ENCODE measurements at regions not wholly inside any gene's neighbourhood (a gene's known extent, or its start where the extent isn't known, plus 50 kb on each side); places are given as distances from the start of the nearest gene placed in this dataset.

DNA sequence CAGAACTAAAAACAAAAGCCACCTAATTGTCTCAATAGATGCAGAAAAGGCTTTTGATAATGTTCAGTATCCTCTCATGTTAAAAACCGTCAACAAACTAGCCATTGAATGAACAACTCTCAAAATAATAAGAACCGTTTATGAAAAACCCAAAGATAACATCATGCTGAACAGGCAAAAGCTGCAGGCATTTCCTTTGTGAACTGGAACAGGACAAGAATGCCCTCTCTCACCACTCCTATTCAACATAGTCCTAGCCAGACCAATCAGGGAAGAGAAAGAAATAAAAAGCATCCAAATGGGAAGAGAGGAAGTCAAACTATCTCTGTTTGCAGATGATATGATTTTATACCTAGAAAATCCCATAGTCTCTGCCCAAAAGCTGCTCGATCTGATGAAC is 179.6 kb upstream of the EDNRB start:
- Histone ChIP-seq H3K9me2 (ENCODE audit: insufficient read depth) (peaks cover 4% of the 10 kb centered on the region; the same call in 1 of the 2 replicates), H3K4me2 (no peak overlapping the region), H3K4me3 (no peak overlapping the region), H3K27me3 (ENCODE audit: insufficient read depth) (no peaks in the 10 kb centered on the region), H3F3A (replicated peaks; ENCODE audit: low read depth) (no peaks in the 10 kb centered on the region), H3K27ac (ENCODE audit: low read depth) (no peak overlapping the region), H3K36me3 (ENCODE audit: insufficient read depth) (no peaks in the 10 kb centered on the region), H2AFZ (peak overlapping the region; percentile 76), H4K20me1 (replicated peaks; ENCODE audit: insufficient read depth) (no peaks in the 10 kb centered on the region), H3K4me1 (ENCODE audit: insufficient read depth) (no peaks in the 10 kb centered on the region), H3K79me2 (replicated peaks; ENCODE audit: insufficient read depth) (no peaks in the 10 kb centered on the region)
- Mint-ChIP-seq H3K27me3 (ENCODE audit: insufficient read depth, low read depth, poor library complexity) (no peaks in the 10 kb centered on the region), H3K4me3 (no peak overlapping the region), H3K4me1 (no peaks in the 10 kb centered on the region), H3K36me3 (ENCODE audit: low read depth) (no peaks in the 10 kb centered on the region), H3K9me3 (no peaks in the 10 kb centered on the region), H3K27ac (no peak overlapping the region)
- no peak for TF ChIP-seq NANOG (IDR thresholded peaks at IDR 0.05; ENCODE audit: borderline replicate concordance)
- no peak for TF ChIP-seq ZNF114 (CRISPR knock-in tag; IDR thresholded peaks at IDR 0.05)
- no peak for TF ChIP-seq CTCF (conservative IDR thresholded peaks at IDR 0.05; ENCODE audit: low read depth in 2 of 2)
- TF ChIP-seq, protein P1, sequence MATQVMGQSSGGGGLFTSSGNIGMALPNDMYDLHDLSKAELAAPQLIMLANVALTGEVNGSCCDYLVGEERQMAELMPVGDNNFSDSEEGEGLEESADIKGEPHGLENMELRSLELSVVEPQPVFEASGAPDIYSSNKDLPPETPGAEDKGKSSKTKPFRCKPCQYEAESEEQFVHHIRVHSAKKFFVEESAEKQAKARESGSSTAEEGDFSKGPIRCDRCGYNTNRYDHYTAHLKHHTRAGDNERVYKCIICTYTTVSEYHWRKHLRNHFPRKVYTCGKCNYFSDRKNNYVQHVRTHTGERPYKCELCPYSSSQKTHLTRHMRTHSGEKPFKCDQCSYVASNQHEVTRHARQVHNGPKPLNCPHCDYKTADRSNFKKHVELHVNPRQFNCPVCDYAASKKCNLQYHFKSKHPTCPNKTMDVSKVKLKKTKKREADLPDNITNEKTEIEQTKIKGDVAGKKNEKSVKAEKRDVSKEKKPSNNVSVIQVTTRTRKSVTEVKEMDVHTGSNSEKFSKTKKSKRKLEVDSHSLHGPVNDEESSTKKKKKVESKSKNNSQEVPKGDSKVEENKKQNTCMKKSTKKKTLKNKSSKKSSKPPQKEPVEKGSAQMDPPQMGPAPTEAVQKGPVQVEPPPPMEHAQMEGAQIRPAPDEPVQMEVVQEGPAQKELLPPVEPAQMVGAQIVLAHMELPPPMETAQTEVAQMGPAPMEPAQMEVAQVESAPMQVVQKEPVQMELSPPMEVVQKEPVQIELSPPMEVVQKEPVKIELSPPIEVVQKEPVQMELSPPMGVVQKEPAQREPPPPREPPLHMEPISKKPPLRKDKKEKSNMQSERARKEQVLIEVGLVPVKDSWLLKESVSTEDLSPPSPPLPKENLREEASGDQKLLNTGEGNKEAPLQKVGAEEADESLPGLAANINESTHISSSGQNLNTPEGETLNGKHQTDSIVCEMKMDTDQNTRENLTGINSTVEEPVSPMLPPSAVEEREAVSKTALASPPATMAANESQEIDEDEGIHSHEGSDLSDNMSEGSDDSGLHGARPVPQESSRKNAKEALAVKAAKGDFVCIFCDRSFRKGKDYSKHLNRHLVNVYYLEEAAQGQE (IDR thresholded peaks at IDR 0.05; ENCODE audit: unreplicated experiment) = no peak
- TF ChIP-seq POLR2AphosphoS5 (IDR thresholded peaks at IDR 0.05; ENCODE audit: low read depth) = no peak
- no peak for TF ChIP-seq EZH2 (IDR thresholded peaks at IDR 0.05; ENCODE audit: low read depth, unreplicated experiment)
- TF ChIP-seq ZNF331 (CRISPR knock-in tag; IDR thresholded peaks at IDR 0.05; ENCODE audit: low read depth) = no peak
- TF ChIP-seq CREB1 (CRISPR knock-in tag; IDR thresholded peaks at IDR 0.05; ENCODE audit: low read depth) = no peak
- TF ChIP-seq, protein P2, sequence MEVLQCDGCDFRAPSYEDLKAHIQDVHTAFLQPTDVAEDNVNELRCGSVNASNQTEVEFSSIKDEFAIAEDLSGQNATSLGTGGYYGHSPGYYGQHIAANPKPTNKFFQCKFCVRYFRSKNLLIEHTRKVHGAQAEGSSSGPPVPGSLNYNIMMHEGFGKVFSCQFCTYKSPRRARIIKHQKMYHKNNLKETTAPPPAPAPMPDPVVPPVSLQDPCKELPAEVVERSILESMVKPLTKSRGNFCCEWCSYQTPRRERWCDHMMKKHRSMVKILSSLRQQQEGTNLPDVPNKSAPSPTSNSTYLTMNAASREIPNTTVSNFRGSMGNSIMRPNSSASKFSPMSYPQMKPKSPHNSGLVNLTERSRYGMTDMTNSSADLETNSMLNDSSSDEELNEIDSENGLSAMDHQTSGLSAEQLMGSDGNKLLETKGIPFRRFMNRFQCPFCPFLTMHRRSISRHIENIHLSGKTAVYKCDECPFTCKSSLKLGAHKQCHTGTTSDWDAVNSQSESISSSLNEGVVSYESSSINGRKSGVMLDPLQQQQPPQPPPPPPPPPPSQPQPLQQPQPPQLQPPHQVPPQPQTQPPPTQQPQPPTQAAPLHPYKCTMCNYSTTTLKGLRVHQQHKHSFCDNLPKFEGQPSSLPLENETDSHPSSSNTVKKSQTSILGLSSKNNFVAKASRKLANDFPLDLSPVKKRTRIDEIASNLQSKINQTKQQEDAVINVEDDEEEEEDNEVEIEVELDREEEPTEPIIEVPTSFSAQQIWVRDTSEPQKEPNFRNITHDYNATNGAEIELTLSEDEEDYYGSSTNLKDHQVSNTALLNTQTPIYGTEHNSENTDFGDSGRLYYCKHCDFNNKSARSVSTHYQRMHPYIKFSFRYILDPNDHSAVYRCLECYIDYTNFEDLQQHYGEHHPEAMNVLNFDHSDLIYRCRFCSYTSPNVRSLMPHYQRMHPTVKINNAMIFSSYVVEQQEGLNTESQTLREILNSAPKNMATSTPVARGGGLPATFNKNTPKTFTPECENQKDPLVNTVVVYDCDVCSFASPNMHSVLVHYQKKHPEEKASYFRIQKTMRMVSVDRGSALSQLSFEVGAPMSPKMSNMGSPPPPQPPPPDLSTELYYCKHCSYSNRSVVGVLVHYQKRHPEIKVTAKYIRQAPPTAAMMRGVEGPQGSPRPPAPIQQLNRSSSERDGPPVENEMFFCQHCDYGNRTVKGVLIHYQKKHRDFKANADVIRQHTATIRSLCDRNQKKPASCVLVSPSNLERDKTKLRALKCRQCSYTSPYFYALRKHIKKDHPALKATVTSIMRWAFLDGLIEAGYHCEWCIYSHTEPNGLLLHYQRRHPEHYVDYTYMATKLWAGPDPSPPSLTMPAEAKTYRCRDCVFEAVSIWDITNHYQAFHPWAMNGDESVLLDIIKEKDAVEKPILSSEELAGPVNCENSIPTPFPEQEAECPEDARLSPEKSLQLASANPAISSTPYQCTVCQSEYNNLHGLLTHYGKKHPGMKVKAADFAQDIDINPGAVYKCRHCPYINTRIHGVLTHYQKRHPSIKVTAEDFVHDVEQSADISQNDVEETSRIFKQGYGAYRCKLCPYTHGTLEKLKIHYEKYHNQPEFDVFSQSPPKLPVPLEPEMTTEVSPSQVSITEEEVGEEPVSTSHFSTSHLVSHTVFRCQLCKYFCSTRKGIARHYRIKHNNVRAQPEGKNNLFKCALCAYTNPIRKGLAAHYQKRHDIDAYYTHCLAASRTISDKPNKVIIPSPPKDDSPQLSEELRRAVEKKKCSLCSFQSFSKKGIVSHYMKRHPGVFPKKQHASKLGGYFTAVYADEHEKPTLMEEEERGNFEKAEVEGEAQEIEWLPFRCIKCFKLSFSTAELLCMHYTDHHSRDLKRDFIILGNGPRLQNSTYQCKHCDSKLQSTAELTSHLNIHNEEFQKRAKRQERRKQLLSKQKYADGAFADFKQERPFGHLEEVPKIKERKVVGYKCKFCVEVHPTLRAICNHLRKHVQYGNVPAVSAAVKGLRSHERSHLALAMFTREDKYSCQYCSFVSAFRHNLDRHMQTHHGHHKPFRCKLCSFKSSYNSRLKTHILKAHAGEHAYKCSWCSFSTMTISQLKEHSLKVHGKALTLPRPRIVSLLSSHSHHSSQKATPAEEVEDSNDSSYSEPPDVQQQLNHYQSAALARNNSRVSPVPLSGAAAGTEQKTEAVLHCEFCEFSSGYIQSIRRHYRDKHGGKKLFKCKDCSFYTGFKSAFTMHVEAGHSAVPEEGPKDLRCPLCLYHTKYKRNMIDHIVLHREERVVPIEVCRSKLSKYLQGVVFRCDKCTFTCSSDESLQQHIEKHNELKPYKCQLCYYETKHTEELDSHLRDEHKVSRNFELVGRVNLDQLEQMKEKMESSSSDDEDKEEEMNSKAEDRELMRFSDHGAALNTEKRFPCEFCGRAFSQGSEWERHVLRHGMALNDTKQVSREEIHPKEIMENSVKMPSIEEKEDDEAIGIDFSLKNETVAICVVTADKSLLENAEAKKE (CRISPR knock-in tag; IDR thresholded peaks at IDR 0.05) = no peak
- no peak for TF ChIP-seq EZH2phosphoT487 (IDR thresholded peaks at IDR 0.05; ENCODE audit: unreplicated experiment)
- TF ChIP-seq STAT1 (IDR thresholded peaks at IDR 0.05; ENCODE audit: unreplicated experiment) = no peak
- TF ChIP-seq ETS1 (IDR thresholded peaks at IDR 0.05) = no peak
- TF ChIP-seq JUNB (IDR thresholded peaks at IDR 0.05; ENCODE audit: unreplicated experiment) = no peak
- ATAC-seq (no peak), DNase-seq (ENCODE audit: low spot score) (no peak)

Measured in GM23338 (cell line).